ENCODE measurements at regions not wholly inside any gene's neighbourhood (a gene's known extent, or its start where the extent isn't known, plus 50 kb on each side); places are given as distances from the start of the nearest gene placed in this dataset.

DNA sequence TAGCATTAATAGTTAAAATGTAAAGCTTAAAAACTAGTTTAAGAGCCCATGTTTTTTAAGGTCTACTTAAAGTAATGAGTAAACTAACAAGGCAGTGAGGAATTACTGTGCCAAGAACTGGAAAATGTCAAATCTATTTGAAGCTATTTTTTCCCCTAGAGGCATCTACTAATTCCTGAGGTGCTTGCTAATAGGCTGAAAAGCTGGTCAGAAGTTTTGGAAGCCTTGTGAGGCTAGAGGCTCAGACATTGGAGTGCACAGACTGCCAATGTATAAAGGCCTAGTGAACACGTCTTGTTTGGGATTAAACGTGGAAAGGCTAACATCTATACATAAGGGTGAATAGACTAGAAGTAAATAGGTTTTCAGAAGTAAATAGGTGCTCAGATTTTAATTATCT, 136.5 kb upstream of the C11orf87 start:
- TF ChIP-seq, protein P1, sequence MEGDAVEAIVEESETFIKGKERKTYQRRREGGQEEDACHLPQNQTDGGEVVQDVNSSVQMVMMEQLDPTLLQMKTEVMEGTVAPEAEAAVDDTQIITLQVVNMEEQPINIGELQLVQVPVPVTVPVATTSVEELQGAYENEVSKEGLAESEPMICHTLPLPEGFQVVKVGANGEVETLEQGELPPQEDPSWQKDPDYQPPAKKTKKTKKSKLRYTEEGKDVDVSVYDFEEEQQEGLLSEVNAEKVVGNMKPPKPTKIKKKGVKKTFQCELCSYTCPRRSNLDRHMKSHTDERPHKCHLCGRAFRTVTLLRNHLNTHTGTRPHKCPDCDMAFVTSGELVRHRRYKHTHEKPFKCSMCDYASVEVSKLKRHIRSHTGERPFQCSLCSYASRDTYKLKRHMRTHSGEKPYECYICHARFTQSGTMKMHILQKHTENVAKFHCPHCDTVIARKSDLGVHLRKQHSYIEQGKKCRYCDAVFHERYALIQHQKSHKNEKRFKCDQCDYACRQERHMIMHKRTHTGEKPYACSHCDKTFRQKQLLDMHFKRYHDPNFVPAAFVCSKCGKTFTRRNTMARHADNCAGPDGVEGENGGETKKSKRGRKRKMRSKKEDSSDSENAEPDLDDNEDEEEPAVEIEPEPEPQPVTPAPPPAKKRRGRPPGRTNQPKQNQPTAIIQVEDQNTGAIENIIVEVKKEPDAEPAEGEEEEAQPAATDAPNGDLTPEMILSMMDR (IDR thresholded peaks at IDR 0.05; ENCODE audit: insufficient read depth, missing control alignments) = no peak
- DNase-seq (ENCODE audit: insufficient read length, low spot score) (no peak), FAIRE-seq (no peak)

GRCh38 chr11:109291553-109291952, 130.4 kb upstream of the C11orf87 start:
- FAIRE-seq = no peak
- TF ChIP-seq, protein P1 (IDR thresholded peaks at IDR 0.05; ENCODE audit: insufficient read depth, missing control alignments) = no peak

GRCh38 chr11:109298865-109299264, 123.1 kb upstream of the C11orf87 start:
- DNase-seq (ENCODE audit: insufficient read length, low spot score) (no peak), FAIRE-seq (no peak)
- TF ChIP-seq, protein P1 (IDR thresholded peaks at IDR 0.05; ENCODE audit: insufficient read depth, missing control alignments) = no peak

More at GRCh38 chr11:109291553-109291952, 130.4 kb upstream of the C11orf87 start:
- DNase-seq (ENCODE audit: insufficient read length, low spot score) = no peak

DNA sequence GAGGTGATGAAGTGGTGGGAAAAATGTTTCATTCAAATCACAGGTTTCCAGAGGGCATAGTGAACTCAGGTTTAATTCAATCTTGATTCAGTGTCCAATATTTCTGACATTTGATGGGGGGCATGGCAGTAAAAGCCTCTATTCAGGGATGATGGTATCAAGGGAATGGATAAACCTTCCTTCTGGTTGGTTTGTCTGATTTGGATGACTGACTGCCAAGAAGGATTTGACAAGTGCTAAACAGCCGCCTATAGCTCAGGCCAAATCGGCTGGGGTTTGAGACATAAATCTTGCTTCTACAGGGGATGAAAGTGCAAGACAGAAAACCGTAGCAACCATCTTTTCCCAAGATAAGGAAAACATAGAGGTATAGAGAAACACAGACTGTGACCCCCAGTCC, 121.8 kb upstream of the C11orf87 start:
- DNase-seq (ENCODE audit: insufficient read length, low spot score) (no peak), FAIRE-seq (peak; percentile 35)
- TF ChIP-seq, protein P1 (IDR thresholded peaks at IDR 0.05; ENCODE audit: insufficient read depth, missing control alignments) = no peak

DNA sequence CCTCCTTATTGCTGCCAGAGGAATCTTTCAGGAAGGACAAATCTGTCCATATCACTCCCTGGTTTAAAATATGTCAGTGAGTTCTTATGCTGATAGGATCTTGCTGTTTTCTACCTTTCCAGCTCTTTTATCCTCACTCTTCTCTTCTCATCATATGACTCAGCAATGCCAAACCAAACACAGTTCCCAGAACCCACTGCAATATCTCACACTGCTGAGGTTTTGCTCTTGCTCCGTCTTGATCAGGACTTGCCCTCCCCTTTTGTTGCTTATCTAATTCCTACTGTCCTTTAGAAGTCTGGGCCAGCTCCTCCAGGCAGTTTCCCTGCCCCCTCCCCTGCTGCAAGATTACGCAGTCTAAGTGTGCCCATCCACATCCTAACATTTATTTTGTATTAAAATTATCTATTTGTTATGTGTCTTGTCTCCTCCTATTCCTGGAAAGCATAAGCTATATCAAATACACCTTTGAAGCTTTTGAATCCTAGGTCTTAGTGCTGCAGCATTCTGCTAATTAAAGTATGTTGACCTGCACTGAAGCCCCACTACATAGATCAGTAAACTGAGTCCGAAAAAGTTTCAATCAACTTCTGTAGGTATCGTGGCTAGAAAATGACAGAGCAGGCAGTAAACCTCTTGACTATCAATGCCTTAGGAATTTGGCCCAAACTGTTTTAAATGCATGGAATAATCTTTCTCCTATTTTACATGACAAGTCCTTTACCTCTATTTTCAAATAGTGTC, 119.2 kb upstream of the C11orf87 start:
- TF ChIP-seq, protein P1 (IDR thresholded peaks at IDR 0.05; ENCODE audit: insufficient read depth, missing control alignments) = no peak
- DNase-seq (ENCODE audit: insufficient read length, low spot score) = no peak
- FAIRE-seq = no peak

DNA sequence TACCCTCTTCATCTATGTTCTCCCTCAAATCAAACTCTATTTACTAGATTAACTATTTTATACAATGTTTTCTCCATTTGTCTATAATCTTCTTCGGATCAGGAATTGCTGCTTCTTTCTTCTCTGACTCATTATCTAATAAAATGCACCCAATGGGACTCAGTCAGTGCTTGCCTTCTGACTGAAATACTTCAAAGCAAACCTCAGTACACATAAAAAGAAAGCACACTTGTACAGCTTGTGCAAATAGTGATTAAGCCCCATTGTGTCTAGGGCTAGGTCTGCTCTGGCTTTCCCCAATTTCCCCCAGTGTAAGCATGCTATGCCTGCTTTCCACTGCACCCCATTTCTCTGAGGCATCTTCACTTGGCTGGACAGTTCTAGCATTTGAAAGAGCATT, 118.6 kb upstream of the C11orf87 start:
- no peak for FAIRE-seq
- TF ChIP-seq, protein P1 (IDR thresholded peaks at IDR 0.05; ENCODE audit: insufficient read depth, missing control alignments) = no peak
- no peak for DNase-seq (ENCODE audit: insufficient read length, low spot score)

- TF ChIP-seq, protein P1 (IDR thresholded peaks at IDR 0.05; ENCODE audit: insufficient read depth, missing control alignments) = no peak
- FAIRE-seq (no peak), DNase-seq (ENCODE audit: insufficient read length, low spot score) (no peak)
These were observed 117.8 kb upstream of the C11orf87 start for GRCh38 chr11:109304159-109304558.

Measured in D721Med (cell line).